ENCODE measurements at regions not wholly inside any gene's neighbourhood (a gene's known extent, or its start where the extent isn't known, plus 50 kb on each side); places are given as distances from the start of the nearest gene placed in this dataset.

DNA sequence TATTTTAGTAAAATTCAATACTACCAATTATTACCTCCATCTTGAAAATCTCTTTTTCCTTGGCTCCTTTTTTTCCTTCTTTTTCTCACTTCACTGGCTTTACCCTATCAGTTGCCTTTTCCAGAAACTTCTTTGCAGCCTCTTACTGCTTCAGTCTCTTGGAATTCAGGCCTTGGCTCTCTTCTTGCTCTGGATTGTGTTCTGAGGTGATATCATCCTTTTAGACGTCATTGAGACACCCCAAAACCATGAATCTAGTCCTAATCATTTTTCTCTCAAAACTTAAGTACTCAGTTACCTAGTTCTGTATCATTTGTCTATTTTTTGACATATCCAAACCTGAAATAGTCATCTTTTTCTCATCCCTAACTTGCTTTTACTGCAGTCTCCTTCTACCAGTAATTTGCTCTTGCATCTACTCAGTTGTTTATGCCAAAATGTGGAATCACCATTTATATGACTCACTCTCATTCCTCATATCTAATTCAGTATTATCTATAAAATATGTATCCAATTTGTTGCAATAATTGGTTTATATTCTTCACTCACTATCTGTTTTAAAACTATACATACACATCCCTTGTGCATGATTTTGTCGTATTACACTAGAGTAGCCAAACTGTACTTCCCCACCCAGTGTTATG lies 703.2 kb upstream of the CCDC54 start:
- no peak for DNase-seq

DNA sequence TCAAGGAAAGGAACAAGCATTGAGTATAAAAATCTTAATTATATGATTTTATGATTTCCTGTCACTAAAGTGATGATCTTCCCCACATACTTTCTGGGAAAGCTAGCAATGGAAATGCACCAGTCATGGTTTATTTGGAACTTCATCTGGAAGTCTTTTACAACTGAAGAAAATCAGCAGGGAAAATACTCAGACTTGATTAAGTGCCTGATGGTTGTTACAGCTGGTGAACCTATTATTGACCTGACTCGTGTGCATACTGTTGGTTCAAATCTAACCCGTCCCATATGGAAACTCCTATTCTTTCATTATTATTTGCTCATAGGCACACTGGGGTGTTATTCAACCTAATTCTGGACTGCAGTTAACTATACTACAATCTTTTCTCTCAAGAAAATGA lies 701.8 kb upstream of the CCDC54 start:
- no peak for DNase-seq

DNA sequence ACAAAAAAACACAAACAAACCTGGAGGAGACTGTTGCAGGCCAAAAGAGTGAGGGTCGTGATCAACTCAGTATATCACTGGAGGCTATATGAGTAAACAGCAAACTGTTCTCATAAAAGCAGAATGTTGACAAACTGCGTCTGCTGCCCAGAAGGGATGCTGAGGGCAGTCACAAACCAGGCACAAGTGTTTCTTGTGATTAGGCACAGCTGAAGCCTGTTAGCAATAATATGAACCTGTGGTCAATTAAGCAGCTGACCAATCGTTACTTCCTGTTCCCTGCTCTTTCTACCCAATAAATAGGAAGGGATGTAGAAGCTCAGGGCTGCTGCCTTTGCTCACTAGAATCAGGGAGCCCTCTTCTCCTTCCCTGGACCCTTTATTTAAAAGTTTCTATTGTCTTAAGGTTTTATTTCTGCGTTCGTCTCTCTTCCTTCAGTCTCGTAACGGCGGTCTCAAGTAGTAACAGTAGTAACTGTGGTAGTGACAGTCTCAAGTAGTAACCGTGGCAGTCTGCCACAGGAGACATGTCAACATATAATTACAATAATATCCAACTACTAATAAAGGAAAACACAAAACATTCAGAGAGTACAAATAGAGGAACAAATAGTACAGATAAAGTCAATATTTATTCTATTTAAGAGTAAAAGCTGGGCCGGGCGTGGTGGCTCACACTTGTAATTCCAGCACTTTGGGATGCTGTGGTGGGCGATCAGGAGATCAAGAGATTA lies 698.4 kb upstream of the CCDC54 start:
- DNase-seq: no peak

DNA sequence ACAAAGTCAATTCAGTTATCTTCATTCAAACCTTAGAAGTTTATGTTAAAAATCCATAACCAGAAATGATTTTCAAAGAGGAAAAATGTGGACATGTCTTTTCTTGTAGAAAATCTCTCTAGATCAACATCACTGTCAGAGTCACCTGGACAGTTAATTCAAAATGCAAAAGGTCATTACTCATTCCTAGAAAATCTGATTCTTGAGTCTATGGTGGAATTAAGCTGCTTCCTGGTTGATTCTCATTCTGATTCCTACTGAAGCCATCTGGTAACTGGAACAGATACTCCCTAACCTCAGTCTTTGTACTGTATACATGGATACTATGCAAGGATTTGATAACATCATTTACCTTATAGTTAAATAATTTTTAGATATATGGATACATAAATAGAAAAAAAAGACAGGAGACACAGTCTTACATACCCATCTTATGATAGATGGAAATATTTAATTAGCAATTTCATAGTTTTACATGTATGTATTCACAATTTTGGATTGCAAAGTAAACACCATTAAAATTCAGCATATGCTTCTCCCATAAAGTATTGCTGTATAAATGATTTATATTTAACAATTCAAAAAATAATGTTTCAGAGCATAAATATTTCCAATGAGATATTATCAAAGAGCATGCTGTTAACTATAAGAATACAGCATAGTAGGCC lies 693.2 kb upstream of the CCDC54 start:
- DNase-seq: no peak

GRCh38 chr3:106685745-106686144 lies 691.5 kb upstream of the CCDC54 start:
- no peak for DNase-seq

DNA sequence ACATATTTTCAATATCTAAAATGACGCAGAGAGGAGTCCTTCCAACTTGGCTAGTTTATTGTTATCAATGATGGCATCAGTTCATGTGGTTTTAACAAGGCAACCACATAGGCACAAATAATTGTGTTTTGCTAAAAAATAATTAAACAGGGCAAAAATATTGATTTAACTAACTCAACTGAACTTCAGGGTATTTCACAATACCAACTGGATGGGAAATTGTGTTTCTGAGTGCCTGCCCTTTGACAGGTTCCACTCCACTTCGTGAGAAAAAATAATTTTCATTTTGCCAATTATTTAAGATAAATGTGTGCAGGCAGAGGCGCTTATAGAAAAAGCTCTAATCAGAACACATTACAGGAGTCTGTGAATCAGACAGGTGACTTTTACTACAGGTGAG lies 689.3 kb upstream of the CCDC54 start:
- DNase-seq: no peak

DNA sequence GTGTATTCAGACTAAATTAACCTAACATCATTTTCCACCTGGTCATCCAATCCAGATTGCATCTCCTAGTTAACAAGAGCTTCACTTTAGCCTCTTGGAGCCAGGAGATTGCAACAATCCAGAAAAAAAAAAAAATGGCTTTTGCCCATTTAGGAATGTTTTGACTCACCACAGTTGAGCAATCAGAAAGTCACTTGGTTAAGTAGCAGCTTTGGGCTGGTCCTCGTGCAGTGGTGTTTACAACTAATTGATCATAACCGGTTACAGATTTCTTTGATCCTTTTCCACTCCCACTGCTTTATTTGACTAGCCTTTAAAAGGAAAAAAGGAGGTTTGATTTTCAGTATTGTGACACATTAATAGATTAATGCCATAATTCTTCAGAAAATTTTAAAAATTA lies 688.8 kb upstream of the CCDC54 start:
- no peak for DNase-seq

DNA sequence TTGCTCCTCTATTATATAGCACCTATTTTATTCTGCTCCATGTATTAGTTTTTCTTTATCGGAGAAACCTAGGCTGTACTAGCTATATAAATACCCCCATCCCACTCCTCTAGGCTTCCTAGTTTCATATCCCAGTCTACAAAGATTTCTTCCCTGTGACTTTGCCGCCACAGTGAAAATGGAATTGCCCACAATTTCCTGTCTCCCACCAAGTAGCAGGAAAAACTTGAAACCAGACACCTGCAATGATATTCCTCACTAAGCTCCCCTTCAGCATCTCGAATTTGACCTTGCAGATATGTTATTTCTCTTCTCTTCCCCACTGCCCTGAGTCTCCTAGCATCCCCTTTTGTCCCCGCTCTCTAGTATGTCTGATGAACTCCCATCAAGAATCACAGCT lies 685.8 kb upstream of the CCDC54 start:
- DNase-seq: no peak

- no peak for DNase-seq
Measured at GRCh38 chr3:106692624-106693023, 684.6 kb upstream of the CCDC54 start.

GRCh38 chr3:106699122-106699521 lies 678.1 kb upstream of the CCDC54 start:
- no peak for DNase-seq

DNA sequence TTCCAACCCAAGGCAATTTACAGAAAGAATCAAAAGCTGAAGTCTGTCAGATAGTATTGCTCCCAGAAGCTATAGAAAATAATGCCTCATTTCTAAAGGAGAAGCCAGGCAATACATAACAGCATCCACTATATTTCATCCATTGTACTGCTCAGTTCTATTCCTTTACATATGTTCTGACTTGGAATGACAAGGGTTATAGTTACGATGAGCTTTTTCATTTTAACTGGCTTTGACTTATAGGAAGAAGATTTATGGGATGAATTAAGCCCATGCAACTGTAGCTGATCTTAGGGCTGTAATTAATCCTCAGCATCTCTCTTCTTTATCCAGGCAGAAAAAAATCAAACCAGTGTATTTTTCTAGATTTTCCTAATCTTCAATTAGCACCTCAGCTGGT lies 676.3 kb upstream of the CCDC54 start:
- DNase-seq: no peak

DNA sequence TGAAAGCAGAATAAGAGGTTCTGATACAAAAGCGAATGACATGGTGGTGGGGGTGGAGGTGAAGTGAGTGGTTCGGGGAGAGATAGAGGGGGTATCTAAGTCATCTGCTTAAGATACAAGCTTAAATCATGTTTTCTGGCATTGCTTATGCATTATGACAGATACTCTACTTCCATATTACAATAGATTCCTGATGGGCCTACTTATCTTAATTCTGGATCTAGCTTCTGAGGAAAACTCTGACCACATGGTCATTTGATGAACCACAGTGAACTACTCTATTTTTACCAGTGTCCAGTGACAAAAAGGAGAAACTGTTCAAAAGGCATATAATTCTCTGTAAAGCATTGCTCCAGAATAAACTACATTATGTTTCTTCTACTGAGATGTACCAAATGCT lies 673.7 kb upstream of the CCDC54 start:
- DNase-seq: no peak

GRCh38 chr3:106707347-106707746 lies 669.9 kb upstream of the CCDC54 start:
- no peak for DNase-seq

DNA sequence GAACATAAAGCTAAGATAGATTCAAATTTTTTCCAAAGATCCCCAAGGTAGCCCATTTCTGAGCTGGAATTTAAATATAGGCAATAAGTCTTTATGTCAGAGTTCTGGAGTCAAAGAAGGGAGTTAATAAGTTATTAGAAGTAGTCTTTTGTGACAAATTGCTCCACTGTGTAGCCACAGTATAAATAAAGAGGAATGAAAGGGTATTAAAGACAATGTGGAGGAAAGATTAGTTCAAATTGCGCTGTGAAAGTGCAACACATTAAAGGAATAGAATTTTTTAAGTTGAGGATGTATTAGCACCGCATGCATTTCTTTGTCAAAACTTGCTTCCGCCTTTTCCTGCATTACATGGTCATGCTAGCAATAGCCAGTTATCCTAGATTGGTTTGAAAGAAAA lies 666.6 kb upstream of the CCDC54 start:
- DNase-seq: no peak

DNA sequence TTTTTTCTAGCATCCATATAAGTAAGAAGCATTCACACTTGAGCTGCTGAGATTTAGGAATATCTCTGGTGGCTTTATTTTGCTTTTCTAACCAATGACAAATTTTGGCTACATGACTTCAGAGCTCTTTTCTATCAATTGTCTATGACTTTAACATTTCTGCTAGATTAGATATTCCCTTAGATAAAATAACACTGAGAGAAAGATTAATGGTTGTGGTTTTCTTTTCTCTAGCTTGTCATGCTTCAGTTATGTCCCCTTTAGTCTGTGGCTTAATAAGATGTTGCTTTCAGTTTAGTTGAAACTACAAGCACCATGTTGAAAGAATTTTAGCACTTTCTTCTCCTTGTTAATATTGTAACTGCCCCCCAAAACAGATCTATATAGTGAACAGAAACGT lies 665.6 kb upstream of the CCDC54 start:
- no peak for DNase-seq

- DNase-seq: no peak
Measured at GRCh38 chr3:106714400-106714799, 662.8 kb upstream of the CCDC54 start.

GRCh38 chr3:106715286-106715685 lies 662.0 kb upstream of the CCDC54 start:
- DNase-seq: no peak

DNA sequence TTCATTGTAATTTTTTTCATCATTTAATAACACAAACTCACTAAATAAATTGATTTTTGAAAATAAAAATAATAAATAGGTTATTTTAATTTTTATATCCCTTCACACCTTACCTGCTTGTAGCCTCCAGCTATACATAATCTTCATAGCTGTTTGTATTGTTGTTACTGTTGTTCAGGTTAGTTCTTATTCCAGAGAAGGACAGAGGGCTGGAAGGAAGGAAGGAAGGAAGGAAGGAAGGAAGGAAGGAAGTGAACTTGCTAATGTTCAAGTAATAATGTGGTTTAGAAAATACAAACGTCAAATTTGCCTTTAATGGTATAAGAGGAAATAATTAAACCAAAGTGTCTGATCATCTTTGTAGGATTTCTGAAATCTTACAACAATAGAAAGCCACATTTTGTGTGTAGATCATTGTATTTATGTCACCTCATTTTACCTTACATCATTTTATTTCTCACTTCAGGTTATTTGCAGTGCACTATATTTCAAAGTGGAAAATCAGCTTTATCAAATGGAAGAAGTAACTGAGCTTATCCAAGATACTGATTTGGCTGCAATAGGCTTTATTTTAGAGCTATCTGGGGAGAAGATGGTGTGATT lies 660.0 kb upstream of the CCDC54 start:
- DNase-seq: no peak

DNA sequence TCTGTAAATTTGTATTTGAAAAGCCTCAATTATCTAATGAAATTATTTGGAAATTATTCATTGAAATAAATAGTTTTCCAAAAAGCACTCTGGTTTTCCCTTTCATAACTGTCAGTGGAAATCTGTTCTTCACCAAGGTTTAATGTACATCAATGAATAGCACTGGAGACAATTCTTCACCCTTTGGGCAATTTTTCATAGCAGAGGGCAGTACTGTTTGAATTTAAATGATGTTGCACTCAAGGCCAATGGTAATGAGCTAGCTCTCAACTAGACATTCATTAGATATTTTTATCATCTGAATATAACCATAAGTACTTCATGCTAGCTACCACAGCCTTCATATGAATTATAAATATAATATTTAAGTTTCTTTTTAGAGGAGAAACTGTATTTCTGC lies 658.2 kb upstream of the CCDC54 start:
- no peak for DNase-seq

GRCh38 chr3:106719583-106719982 lies 657.7 kb upstream of the CCDC54 start:
- no peak for DNase-seq

DNA sequence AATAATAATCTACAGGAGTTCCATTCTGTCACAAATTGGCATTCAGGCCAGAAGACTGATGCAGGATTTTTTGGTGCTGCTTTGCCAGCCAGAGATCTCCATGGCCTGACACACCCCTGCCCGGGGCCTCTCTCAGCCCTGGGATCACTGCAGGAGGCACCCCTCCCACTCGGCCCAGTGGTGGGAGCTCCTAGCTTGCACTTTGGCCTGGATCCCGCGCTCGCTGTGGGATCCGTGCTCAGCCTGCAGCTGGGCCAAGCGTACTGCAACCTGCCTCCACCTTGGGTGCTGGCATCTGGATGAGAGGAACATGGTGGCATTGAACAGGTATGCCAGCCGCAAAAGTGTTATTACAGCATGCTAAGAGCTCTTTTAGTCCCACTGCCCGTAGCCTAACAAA lies 656.7 kb upstream of the CCDC54 start:
- DNase-seq: no peak

DNA sequence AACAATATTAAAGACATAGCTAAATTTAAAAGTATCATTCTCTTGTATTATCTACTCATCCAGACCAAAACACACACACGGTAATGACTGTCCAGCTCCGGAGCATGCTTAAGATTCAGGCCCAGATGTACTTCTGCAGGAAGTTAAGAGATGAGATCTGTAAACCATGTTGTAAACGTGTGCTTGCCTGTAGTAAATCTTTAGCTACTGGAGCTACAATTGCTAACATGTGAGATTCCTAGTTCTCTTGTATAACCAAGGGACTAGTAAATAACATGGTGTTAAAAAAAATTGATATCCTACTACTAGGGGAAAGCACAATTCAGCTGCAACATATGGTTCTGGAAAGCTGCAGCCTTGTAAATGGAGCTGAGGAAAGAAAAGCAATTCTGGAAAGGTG lies 651.7 kb upstream of the CCDC54 start:
- no peak for DNase-seq

DNA sequence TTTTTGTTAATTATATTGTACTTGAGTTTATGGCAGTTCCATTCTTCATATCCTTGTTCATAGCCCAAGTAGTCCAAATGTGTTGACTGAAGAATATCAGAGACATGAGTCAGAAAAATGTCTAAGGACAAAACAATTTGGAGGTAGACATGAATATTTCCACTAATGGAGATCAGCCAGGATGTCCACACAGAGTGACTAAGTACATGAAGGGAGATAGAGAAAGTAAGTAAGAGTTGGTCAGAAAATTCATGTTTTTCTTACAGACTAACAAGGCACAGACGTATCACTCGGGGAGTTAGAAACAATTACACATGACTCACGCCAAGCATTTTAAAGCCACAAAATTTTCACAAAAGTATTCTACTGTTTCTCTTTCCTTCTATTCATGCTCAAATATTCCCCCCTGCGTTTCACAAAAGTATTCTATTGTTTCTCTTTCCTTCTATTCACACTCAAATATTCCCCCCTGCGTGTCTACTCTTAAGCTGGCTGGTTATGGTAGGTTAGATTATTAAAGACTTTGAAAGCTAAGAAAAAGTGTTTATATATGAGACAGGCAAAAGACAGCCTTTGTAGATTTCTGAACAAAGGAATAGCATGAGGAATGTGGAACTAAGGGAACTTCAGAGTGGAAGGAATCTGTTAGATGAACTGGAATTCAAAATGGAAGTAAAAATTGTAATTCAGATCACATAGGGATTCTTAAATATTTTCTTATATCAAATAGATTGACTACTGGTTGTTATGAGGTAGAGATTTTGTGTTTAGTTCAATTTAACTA lies 648.7 kb upstream of the CCDC54 start:
- no peak for DNase-seq
